NCI-H2196 (cell line): ENCODE measurements at regions not wholly inside any gene's neighbourhood (a gene's known extent, or its start where the extent isn't known, plus 50 kb on each side); places are given as distances from the start of the nearest gene placed in this dataset.

Experiments
- DNase-seq: peaks from one replicate; lab custom pipeline; 2025; ENCODE audit not compliant: unreplicated experiment; lab: John Stamatoyannopoulos, UW

DNA sequence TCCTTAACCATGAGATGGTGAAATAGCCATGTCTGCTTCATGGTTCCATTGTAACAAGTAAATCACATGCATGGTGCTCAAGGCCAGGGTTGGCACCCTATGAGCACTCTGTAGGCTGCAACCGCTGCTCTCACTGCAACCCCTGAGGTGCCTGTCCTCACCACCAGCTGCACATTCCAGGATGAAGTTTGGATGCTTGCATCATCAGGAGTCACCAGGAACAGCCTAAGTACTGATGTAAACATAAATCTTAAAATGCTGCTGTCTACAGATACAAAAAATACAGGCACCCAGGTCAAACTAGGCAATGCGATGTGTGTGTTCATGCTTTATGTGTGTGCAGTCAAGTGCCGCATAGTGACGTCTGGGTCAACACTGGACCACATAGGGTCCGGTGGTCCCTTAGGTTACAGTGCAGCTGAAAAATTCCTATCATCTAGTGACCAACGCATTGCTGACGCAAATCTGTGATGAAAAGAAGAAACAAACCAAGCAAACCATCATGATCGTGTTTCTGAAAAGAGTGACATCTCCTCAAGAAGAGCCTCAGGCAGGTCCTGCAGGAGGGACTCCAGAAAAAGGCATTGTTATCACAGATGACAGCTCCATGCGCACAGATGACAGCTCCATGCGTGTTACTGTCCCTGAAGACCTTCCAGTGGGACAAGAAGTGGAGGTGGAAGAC lies 234.8 kb downstream of the AUH start:
- DNase-seq, result no peak

DNA sequence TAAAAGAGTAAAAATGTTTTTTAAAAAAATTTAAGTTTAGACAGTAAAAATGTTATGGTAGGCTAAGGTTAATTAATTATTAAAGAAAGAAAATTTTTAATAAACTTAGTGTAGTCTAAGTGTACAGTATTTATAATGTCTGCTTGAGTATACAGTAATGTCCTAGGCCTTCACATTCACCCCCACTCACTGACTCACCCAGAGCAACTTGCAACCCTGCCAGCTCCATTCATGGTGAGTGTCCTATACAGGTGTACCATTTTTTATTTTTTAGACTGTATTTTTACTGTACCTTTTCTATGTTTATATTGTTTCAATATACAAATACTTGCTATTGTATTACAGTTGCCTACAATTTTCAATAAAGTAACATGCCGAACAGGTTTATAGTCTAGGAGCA lies 234.1 kb downstream of the AUH start:
- DNase-seq, result no peak

DNA sequence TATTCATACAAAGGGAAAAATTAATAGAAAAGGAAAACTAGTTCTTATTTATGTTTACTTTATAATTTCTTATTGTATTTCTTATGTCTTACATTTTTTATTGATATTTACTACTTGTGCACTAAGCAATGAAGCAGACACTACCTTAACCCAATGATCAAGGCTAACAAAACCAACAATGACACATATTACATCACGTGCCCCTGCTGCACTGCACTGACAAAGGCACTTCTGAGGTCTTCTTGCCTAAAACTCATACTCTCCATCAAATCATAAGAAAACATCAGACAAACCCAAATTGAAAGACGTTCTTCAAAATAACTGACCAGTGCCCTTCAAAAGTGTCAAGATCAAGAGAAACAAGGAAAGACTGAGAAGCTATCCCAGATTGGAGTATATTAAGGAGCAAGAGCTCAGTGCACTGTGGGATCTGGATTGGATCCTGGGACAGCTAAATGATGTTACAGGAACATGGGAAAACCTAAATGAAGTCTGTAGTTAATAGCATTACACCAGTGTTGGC lies 230.9 kb downstream of the AUH start:
- no peak for DNase-seq

DNA sequence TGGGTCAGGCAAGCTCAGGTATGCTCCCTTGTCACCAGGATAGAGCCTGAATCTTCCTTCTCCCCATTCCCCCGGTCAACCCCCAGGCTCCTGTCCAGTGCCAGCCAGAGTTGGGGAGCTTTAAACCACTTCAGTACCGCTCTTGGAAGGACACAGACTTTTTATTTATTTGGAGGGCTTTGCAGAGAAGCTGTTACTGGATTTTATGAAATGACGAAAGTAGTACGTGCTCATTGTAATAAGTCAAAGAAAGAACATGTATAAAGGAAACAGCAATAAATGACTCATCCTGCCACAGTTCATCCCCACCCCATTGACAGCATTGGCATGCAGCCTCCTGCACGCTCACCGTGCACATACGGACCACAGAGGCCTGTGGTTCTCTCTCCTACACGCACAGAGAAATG lies 230.3 kb downstream of the AUH start:
- no peak for DNase-seq

DNA sequence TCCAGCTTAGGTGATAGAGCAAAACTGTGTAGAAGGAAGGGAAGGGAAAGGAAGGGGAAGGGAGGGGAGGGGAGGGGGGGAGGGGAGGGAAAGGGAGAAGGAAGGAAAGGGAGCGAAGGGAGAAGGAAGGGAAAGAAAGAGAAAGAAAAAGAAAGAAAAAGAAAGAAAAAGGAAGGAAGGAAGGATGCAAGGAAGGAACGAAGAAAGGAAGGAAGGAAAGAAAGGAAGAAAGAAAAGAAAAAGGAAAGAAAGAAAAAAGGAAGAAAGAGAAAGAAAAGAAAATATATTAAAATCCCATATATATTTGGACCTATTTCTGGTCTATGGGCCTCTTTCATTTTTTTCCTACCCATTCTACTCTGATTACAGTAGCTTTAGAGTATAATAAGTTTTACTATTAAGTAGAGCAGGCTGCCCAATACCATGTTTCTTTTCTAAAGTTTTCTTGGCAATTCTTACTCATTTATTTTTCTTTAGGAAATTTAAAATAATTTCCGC lies 229.1 kb downstream of the AUH start:
- no peak for DNase-seq

DNA sequence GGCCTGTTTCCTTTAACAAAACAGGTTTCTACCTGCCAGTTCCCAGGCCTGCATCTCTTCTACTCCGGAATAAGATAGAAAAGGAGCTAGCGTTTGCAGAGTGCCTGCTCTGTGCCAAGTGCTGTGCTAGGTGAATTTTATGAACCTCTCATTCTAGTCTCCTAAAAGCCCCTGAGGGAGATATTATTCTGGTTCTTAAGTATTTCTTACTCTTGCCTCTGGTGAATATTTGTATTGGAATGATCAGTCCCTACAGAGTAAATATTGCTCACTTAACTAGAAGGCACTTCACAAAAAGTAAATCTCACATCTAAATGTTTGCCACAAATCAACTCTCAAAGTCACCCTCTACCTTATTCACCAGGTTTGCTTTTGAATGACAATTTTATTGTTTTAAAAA lies 227.1 kb downstream of the AUH start:
- no peak for DNase-seq

DNA sequence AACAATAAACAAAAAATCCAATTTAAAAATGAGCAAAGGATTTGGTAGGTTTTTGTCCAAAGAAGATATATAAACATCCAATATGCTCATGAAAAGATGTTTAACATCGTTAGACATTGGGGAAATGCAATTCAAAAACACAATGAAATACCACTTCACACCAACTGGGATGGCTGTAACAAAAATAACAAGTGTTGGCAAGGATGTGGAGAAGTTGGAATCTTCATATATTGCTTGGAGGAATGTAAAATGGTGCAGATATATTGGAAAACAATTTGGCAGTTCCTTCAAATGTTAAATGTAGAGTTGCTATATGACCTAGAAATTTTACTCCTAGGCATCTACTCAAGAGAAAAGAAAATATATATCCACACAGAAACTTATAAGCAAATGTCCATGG lies 224.3 kb downstream of the AUH start:
- no peak for DNase-seq

DNA sequence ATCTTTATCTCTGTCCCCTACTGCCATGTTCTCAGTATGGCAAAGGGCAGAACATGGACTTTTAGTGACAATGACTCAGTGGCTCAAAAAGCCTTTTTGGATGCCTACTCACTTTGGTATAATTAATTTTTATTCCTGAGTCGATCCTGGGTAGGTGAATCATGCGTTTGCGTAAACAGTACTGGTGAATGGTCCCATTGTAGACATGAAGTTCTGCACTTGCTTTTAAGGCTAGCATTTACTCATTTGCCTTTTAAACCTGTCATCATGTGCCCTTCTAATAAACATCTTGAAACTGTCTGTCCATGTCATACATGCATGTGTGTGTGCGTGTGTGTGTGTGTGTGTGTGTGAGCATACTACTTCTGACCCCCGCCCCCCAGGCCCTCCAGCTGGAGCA lies 223.0 kb downstream of the AUH start:
- DNase-seq, result no peak

DNA sequence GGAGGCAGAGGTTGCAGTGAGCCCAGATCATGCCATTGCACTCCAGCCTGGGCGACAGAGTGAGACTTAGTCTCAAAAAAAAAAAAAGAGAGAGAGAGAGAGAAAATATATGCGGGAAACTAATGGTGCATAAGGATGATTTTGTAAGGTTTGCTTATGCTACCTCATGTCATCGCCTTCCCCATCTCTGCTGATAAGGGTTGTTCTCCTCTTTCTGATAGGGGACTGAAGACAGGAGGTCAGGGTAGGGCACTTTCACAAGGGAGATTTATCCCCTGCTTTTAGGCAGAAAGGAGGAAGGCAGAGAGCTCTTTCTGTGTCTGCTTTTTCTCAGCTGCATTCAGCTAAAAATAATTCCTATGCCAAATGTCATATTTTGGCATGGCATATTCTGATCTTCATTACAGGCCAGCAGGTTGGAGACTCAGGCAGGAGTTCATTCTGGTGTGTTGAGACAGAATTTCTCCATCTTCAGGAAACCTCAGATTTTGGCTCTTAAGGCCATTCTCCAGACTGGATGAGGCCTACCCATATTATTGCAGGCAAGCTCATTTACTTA lies 220.2 kb downstream of the AUH start:
- no peak for DNase-seq

DNA sequence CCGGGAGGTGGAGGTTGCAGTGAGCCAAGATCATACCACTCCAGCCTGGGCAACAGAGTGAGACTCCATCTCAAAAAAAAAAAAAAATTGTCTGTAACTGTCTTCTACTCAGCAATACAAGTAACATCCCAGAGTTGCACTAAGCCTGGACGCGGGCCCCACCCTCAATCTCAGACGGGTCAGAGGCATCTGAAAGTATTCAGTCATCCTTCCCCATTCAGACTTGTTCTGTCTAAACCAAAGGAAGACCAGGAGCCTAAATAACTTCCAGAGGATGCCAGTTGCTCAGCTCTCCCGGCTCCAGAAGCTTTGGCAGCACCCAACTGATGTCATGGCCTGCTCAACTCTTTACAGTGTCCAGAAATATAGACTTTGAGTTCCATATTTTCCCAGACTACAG lies 218.6 kb downstream of the AUH start:
- no peak for DNase-seq

DNA sequence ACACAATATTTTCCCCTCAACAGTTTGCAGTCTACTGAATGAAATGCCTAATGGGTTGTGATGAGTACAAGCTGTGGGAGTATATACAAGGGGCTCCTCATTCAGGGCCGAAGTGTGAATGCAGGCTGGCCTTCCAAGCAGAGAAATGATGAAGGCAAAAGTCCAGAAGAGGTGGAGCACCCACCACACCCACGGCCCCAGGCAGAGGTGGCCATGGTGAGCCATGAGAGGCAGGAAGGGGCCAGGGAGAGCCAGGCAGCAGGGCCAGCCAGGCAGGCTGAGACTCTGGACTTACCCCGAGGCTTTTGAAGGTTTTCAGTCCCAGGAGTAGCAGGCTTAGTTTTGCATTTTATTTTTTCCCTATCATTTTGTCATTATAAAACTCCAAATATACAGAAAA lies 218.1 kb downstream of the AUH start:
- DNase-seq, result no peak

DNA sequence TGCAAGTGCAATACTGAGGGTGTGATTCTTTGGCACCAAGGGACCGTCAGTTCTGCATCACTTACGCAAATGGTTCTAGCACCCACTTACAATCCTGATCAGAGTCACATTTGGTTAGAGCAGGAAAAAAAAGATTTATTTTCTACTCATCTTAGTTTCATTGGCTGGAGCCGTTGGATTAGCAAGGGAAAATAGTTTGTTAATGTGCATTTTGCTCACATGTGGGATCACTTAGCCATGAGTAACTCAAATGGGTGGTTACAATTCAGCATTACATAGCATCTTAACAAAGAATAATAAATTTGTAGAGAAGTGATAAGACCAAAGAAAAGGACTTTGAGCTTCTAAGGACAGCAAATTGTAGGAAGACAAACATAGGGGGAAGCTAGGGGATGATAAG lies 216.9 kb downstream of the AUH start:
- DNase-seq, result no peak

DNA sequence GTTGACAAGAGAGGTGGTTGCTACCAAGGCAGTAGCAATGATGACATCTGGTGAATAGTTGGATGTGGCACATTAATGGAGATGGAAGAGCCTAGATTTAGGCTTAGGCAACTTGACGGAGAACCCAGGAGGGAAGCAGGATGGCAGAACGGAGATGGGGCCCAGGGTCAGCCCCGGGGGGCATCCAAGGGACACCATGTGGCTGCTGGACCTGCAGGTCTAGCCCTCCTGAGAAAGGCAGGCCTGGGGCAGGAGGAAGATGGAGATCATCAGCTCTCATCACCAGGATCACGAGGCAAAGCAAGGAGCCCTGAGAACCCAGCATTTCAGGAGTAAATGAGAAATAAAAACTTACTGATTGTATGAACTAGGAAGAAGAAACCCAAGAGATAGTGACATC lies 216.2 kb downstream of the AUH start:
- DNase-seq, result no peak

DNA sequence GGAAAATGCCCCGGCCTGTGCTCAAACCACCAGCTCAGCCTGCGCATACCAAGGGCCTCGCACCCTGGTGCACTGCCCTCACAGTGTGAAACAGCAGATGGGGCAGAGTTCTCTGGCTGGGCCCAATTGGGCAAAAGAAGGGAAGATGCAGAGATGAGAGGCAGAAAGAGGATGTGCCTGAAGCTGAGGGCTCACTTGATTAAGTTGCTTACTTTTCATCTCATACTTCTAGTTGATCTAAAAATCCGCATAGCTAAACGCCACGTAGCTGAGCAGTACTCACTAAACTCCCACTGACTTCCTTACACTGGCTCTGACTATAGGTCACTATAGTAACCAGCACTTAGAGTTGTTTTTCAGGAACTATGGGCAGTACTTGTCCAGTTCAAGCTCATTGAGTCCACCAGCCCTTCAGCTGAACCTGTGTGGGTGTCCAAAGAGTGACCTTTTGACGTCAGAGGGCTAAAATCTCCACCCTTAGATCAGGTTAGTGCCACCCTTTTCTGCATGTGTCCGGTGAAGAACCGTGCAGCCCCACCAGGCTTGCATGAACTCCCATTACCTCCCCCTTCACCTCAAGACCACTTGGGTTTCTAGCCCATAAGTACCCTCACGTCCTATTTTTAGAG lies 215.2 kb downstream of the AUH start:
- DNase-seq, result no peak

DNA sequence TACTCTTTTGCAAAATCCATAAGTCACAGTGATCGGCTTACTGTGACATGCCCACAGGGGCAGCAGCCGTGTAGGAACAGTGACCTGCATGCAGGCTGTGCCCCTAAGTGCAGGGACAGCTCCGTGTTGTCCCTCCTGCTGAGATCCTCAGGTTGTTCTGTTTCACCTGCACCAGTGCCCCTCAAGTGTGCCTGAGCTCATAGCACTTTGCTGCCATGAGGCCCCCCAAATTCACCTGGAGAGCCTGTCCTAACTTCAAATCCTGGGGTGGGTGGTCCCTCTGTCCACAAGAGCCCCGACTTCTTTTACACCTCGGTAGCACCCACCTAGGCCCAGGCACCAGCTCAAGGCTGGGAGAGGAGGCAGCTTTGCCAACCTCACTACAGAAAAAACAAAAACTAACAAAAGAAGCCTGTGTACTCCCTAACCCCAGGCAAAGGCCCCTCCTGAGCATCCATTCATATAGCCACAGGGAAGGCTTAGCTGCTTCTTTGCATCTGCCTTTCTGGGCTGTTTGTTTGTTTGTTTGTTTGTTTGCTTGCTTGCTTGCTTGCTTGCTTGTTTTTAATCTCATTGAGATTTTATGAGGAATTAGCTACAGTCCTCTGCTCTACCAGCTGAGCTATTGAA lies 214.5 kb downstream of the AUH start:
- no peak for DNase-seq

DNA sequence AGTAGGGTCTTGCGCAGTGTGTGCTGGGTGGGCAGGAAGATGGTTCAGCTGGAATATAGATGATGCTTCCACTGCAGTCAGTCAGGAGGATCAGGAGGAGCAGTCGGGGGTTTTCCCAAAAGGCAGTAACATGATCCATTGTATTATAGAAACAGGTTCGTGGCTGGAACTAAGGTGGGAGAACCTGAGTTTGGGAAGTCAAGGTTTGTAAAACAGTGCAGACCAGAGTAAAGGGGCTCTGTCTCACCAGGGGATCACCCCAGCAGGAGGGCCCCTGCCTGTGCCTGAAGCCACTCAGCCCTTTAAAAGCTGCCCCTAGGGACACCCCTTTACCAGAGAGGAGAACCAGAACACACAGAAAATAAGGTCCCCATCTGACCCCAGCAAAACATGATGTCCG lies 213.4 kb downstream of the AUH start:
- no peak for DNase-seq

DNA sequence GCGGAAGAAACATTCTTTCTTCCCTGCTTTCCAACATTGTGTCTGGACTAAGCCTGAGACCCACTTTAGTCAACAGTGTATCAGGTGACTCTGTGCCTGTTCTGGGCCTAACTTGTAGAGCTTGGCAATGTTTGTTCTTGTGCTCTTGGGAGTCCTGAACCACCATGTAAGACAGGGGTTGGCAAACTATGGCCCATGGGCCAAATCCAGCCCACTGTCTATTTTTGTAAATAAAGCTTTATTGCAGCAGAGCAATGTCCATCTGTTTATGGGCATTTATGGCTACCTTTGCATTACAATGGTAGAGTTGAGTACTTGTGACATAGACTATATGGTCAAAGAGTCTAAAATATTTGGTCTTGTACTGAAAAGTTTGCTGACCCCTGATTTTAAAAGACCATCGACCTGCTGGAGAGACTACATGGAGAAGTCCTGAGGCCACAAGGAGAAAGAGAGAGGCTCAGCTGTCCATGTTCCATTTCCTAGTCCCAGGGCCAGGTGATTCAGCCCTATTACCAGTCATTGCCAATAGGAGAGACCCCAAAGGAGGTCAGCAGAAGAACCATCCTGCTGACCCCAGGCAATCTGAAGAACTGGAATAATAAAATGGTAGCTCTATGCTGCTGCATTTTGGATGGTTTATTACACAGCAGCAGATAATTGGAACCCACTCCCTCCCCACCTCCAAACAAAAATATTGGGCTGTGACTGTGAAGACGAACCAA lies 211.3 kb downstream of the AUH start:
- DNase-seq, result no peak

DNA sequence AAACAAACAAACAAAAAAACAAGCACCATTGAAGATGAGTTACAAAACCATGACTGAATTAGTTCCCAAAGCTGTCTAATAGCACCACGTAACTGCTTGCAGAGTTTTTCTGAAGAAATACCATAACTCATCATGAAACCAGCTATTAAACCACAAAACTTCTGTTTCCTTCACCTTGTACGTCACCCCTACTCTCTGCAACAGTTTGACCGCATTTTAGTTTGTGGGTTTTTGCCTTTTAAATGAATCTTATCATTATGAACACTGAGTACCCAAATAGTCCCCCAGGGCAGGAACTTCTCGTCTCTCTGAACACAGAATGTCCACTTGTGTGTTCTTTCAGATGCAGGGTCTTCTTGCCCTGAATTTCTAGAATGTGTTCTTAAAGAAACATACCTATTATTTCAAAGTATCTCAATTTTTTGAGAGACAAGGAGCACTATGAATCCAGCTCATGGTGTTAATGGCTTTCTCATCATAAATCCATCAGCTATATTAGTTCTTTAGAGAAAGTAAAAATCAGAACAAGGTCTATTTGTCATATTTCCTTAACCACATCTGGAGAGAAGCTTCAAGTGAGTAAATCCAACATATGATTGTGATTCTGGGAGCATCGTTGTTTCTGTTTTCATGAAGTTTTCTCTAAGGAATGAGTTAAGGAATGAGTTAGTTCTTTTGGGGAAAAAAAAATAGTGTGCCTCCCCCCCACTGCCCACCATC lies 210.6 kb downstream of the AUH start:
- no peak for DNase-seq

DNA sequence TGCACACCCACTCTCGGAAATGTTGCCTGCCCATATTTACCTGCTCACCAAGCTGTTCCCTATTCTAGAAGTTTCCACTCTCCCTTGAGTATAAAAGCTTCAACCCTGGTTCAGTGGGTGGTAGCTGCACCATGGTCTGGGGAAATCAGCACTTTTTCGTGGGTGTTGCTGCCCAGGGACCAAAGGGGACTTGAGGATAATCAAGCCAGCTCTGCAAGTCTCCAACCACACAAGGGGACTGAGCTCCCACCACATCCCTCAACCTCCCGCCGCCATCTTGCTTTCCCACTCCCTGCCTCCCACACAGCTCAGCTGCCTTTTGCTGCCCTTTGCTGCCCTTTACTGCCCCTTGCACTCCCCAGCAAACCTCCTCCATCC lies 210.0 kb downstream of the AUH start:
- DNase-seq, result no peak

DNA sequence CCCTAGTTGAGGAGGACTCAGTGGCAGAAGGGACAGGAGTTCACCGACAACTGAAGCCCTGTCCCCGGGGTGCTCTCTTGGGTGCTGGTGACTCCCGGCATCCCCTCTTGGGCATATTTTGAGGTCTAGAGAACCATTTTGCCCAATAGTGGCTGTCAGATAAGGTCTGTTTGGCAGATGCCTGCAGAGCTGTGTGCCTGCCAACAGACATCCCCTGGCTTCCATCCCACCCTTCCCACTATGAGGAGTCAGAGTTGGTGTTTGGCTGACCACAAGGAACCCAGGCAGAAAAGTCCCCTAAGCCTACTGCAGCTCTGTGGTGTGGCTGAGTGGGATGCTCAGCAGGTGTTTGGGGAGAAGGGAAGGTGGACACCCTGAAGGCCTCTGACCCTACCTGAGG lies 207.0 kb downstream of the AUH start:
- no peak for DNase-seq

DNA sequence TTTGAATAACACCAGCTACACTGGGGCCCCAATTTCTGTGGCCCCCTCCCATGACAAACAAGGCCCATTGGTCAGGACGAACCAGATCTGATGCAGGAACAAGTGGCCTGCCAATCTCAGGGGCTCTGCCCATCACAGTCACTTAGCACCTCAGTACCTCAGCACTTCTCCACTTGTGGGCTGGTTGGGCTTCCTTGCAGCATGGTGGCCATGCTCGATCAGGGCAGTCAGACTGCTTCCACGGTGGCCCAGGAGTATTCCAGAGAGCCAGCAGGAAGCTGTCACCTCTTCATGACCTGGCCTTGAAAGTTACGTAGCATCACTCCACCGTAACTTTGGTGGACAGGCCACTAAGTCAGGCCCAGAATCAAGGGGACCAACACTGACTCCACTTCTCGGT lies 206.5 kb downstream of the AUH start:
- DNase-seq, result no peak
